ENCODE measurements at regions not wholly inside any gene's neighbourhood (a gene's known extent, or its start where the extent isn't known, plus 50 kb on each side); places are given as distances from the start of the nearest gene placed in this dataset.

- TF ChIP-seq CTCF (IDR thresholded peaks at IDR 0.05) (no peak), POLR2A (IDR thresholded peaks at IDR 0.05) (no peak), POLR2AphosphoS5 (IDR thresholded peaks at IDR 0.05) (no peak)
Observed at GRCh38 chr2:173434762-173435569, 80.3 kb downstream of the CDCA7 start.

Data from prostate gland (tissue), 2 donors.